NCI-H345 treated with DMSO at 0.1 percent for 48 hours (cell line): ENCODE measurements at regions not wholly inside any gene's neighbourhood (a gene's known extent, or its start where the extent isn't known, plus 50 kb on each side); places are given as distances from the start of the nearest gene placed in this dataset.

Experiments
- DNase-seq: peaks from one replicate; lab custom pipeline; 2025; ENCODE audit not compliant: unreplicated experiment; lab: John Stamatoyannopoulos, UW

- no peak for DNase-seq
Observed at GRCh38 chr1:226489718-226490425, 58.7 kb upstream of the STUM start.

GRCh38 chr1:226490426-226490809 is 58.1 kb upstream of the STUM start:
- DNase-seq: no peak

GRCh38 chr1:226491093-226491850 is 57.3 kb upstream of the STUM start:
- DNase-seq: no peak

- no peak for DNase-seq
Observed at GRCh38 chr1:226492426-226493137, 56.0 kb upstream of the STUM start.

- DNase-seq: no peak
Observed at GRCh38 chr1:226494092-226494609, 54.4 kb upstream of the STUM start.

- DNase-seq: no peak
Observed at GRCh38 chr1:226495716-226496115, 52.8 kb upstream of the STUM start.

- peak; percentile 5 for DNase-seq
Observed at GRCh38 chr1:226496453-226497015, 52.0 kb upstream of the STUM start.

- no peak for DNase-seq
Observed at GRCh38 chr1:226497276-226497833, 51.2 kb upstream of the STUM start.

GRCh38 chr1:226497991-226498639 is 50.4 kb upstream of the STUM start:
- DNase-seq: no peak

GRCh38 chr1:226498640-226499008 is 49.9 kb upstream of the STUM start:
- DNase-seq: no peak
